Neural cell (in vitro differentiated cells): ENCODE measurements at regions not wholly inside any gene's neighbourhood (a gene's known extent, or its start where the extent isn't known, plus 50 kb on each side); places are given as distances from the start of the nearest gene placed in this dataset.

Source experiments
- H2AFZ ChIP-seq: fragments of 200-600, 300-800 bp; sonication (generic), shearing (Covaris generic); 2 replicates; pipeline ENCODE4 v1.6.0; 2014; ENCODE audit warnings: low read depth, mild to moderate bottlenecking, antibody characterized with exemption, low read length, moderate library complexity
- H3F3A ChIP-seq: fragments of 200-600 bp; shearing (Covaris generic); 2 replicates; pipeline ENCODE4 v1.6.1; 2016; ENCODE audit warnings: mild to moderate bottlenecking, moderate library complexity, mixed read lengths, antibody characterized with exemption, low read length; ENCODE audit not compliant: insufficient read depth, poor library complexity, severe bottlenecking
- H3K27ac ChIP-seq: fragments of 200-600, 300-800 bp; sonication (generic), shearing (Covaris generic); 2 replicates; pipeline ENCODE4 v1.5.1; 2014; ENCODE audit warnings: mild to moderate bottlenecking, low read length, moderate library complexity
- H3K27me3 ChIP-seq: fragments of 300-800, 200-600 bp; sonication (generic), shearing (Covaris generic); 2 replicates; pipeline ENCODE4 v1.6.0; 2014; ENCODE audit warnings: mild to moderate bottlenecking, low read depth, low read length, moderate library complexity; ENCODE audit not compliant: insufficient read depth
- H3K36me3 ChIP-seq: fragments of 300-800, 200-600 bp; sonication (generic), shearing (Covaris generic); 2 replicates; pipeline ENCODE4 v1.5.1; 2014; ENCODE audit warnings: mild to moderate bottlenecking, antibody characterized with exemption, low read length, moderate library complexity; ENCODE audit not compliant: insufficient read depth
- H3K4me2 ChIP-seq: fragments of 300-800, 200-600 bp; sonication (generic), shearing (Covaris generic); 2 replicates; pipeline ENCODE4 v1.6.0; 2014; ENCODE audit warnings: mild to moderate bottlenecking, low read length
- H3K4me3 ChIP-seq: fragments of 300-800, 200-600 bp; sonication (generic), shearing (Covaris generic); 2 replicates; pipeline ENCODE4 v1.5.1; 2014; ENCODE audit warnings: mild to moderate bottlenecking, low read length, moderate library complexity
- H3K79me2 ChIP-seq: fragments of 200-600 bp; shearing (Covaris generic); replicated peaks from 2 replicates; pipeline ENCODE4 v1.6.0; 2014; ENCODE audit warnings: mild to moderate bottlenecking, low read length, moderate library complexity; ENCODE audit not compliant: insufficient read depth
- H3K9ac ChIP-seq: fragments of 300-800, 200-600 bp; sonication (generic), shearing (Covaris generic); 2 replicates; pipeline ENCODE4 v1.6.1; 2016; ENCODE audit warnings: mild to moderate bottlenecking, low read length, mixed read lengths
- H3K9me2 ChIP-seq: fragments of 200-600 bp; shearing (Covaris generic); 2 replicates; pipeline ENCODE4 v1.6.1; 2016; ENCODE audit warnings: mild to moderate bottlenecking, low read length, mixed read lengths; ENCODE audit not compliant: insufficient read depth
- H3K9me3 ChIP-seq: fragments of 200-600, 300-800 bp; sonication (generic), shearing (Covaris generic); 2 replicates; pipeline ENCODE4 v1.6.1; 2016; ENCODE audit warnings: mild to moderate bottlenecking, mixed run types, low read length, moderate library complexity, mixed read lengths
- H4K20me1 ChIP-seq: fragments of 200-600 bp; shearing (Covaris generic); 2 replicates; pipeline ENCODE4 v1.6.1; 2016; ENCODE audit warnings: mild to moderate bottlenecking, mixed run types; ENCODE audit not compliant: insufficient read depth
- CTCF ChIP-seq: fragments of 450-650 bp; IDR thresholded peaks from 2 replicates; pipeline ENCODE4 v1.5.1; 2014; ENCODE audit warnings: antibody characterized with exemption, mild to moderate bottlenecking, moderate library complexity; ENCODE audit not compliant: poor library complexity, severe bottlenecking
- EP300 ChIP-seq: fragments of 450-650 bp; conservative IDR thresholded peaks from 2 replicates; pipeline ENCODE4 v1.6.1; 2014; ENCODE audit warnings: antibody characterized with exemption, mild to moderate bottlenecking, moderate library complexity; ENCODE audit not compliant: poor library complexity, severe bottlenecking
- EZH2 ChIP-seq: fragments of 200-600, 300-800 bp; shearing (Covaris generic), sonication (generic); IDR thresholded peaks from 2 replicates; pipeline ENCODE4 v1.6.1; 2014; ENCODE audit warnings: antibody characterized with exemption, low read length, borderline replicate concordance, mild to moderate bottlenecking; ENCODE audit not compliant: insufficient read depth, poor library complexity, severe bottlenecking
- MXI1 ChIP-seq: fragments of 450-650 bp; conservative IDR thresholded peaks from 2 replicates; pipeline ENCODE4 v1.6.1; 2014; ENCODE audit warnings: antibody characterized with exemption, mild to moderate bottlenecking; ENCODE audit not compliant: poor library complexity, severe bottlenecking
- POLR2AphosphoS5 ChIP-seq: IDR thresholded peaks from 2 replicates; pipeline ENCODE4 v1.6.1; 2012
- RAD21 ChIP-seq: fragments of 450-650 bp; conservative IDR thresholded peaks from 2 replicates; pipeline ENCODE4 v1.6.1; 2014; ENCODE audit warnings: antibody characterized with exemption, mild to moderate bottlenecking, moderate library complexity
- REST ChIP-seq: IDR thresholded peaks from 2 replicates; pipeline ENCODE4 v1.6.1; 2012; ENCODE audit warnings: borderline replicate concordance
- SMC3 ChIP-seq: fragments of 450-650 bp; conservative IDR thresholded peaks from 2 replicates; pipeline ENCODE4 v1.6.1; 2014; ENCODE audit warnings: antibody characterized with exemption, mild to moderate bottlenecking, moderate library complexity; ENCODE audit not compliant: poor library complexity
- TAF1 ChIP-seq: IDR thresholded peaks from 2 replicates; pipeline ENCODE4 v1.6.1; 2012; ENCODE audit warnings: low read depth

- Histone ChIP-seq H3K27ac (no peak overlapping the region), H2AFZ (no peak overlapping the region), H3F3A (no peaks in the 10 kb centered on the region), H3K4me2 (no peak overlapping the region), H4K20me1 (no peaks in the 10 kb centered on the region), H3K27me3 (no peaks in the 10 kb centered on the region), H3K4me3 (no peak overlapping the region), H3K9me2 (peaks cover 6% of the 10 kb centered on the region), H3K79me2 (no peaks in the 10 kb centered on the region), H3K9ac (no peak overlapping the region), H3K36me3 (no peaks in the 10 kb centered on the region), H3K9me3 (no peaks in the 10 kb centered on the region)
- no peak for TF ChIP-seq TAF1
- no peak for TF ChIP-seq CTCF
- no peak for TF ChIP-seq RAD21
- TF ChIP-seq MXI1: no peak
- no peak for TF ChIP-seq EZH2
- TF ChIP-seq EP300: no peak
- TF ChIP-seq REST: no peak
- TF ChIP-seq SMC3: no peak
- TF ChIP-seq POLR2AphosphoS5: no peak
These were observed 787.1 kb upstream of the CHD1 start for GRCh38 chr5:99715921-99716320.

GRCh38 chr5:99706160-99706559, 777.4 kb upstream of the CHD1 start:
- Histone ChIP-seq H3K27me3 (no peaks in the 10 kb centered on the region), H3K79me2 (no peaks in the 10 kb centered on the region), H3K4me3 (no peak overlapping the region), H3K9ac (no peak overlapping the region), H3K9me3 (no peaks in the 10 kb centered on the region), H3F3A (no peaks in the 10 kb centered on the region), H3K36me3 (no peaks in the 10 kb centered on the region), H4K20me1 (no peaks in the 10 kb centered on the region), H3K9me2 (no peaks in the 10 kb centered on the region), H3K4me2 (no peak overlapping the region), H2AFZ (no peak overlapping the region), H3K27ac (no peak overlapping the region)
- no peak for TF ChIP-seq TAF1
- no peak for TF ChIP-seq SMC3
- TF ChIP-seq RAD21: no peak
- no peak for TF ChIP-seq EP300
- TF ChIP-seq REST: no peak
- TF ChIP-seq MXI1: no peak
- no peak for TF ChIP-seq CTCF
- TF ChIP-seq EZH2: no peak
